Activated T-cell treated with anti-CD3 and anti-CD28 coated beads for 4 hours (primary cell): ENCODE measurements at regions not wholly inside any gene's neighbourhood (a gene's known extent, or its start where the extent isn't known, plus 50 kb on each side); places are given as distances from the start of the nearest gene placed in this dataset.

Experiments
- DNase-seq: peaks from one replicate; pipeline ENCODE4 v3.0.0-alpha.2; 2020

DNA sequence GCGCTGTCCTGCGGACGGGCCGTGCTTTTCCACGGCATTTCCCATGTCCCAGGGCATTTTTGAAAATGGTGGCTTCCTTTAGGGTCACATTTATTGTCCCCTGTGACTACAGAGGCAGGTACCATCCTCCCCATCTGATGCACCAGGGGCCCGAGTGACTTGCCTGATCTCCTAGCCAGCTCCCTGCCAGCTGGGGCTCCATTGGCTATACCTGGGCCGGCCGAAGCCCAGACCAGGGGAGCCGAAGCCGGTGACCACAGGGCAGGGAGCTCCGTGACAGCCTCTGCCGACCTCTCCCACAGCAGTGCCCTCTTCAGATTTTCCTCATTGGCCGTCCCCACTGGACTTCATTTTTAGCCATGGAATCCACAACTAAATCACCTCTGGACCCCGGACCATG lies 170.6 kb downstream of the RBFOX3 start:
- no peak for DNase-seq

GRCh38 chr17:79439493-79439892 lies 171.4 kb downstream of the RBFOX3 start:
- DNase-seq = no peak

GRCh38 chr17:79438546-79439334 lies 172.1 kb downstream of the RBFOX3 start:
- no peak for DNase-seq

DNA sequence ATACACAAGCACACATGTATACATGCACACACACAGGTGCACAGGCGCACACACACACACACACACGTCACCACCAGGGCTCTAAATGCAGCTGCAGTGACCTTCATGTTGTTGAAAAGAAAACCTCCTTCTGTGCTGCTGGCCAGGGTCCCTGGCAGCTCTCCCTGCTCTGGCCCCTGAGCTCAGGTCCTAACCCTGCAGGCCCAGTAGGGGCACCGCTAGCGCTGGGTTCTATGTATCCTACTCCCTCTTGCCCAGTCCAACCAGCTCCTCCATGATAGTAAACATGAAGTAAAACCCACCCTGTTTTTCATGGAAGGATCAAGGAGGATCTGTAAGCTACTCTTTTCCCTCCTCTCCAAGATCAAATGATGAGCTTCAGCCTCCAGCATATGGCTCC lies 172.8 kb downstream of the RBFOX3 start:
- no peak for DNase-seq

DNA sequence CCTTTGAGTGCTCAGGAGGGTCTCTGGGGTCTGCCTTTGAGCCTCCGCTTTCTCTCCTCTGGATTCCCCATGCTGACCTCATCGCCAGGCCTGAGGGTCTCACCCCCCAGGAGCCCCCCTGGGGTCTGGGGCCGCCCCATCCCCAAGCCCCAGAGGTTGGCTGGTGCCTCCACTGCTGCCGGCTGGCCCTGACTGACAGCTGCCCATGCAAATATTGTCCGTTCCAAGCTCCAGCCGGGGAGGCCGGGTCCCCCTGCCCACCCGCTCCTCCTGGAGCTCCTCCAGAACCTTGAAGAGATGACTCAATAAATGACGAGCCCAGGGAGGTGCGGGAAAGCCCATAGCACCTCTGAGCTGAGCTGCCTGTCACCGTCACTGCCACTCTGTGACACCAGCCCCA lies 173.8 kb downstream of the RBFOX3 start:
- no peak for DNase-seq

- DNase-seq = no peak
These were observed 174.9 kb downstream of the RBFOX3 start for GRCh38 chr17:79435962-79436361.

GRCh38 chr17:79435296-79435695 lies 175.6 kb downstream of the RBFOX3 start:
- DNase-seq = no peak

- DNase-seq = no peak
These were observed 176.6 kb downstream of the RBFOX3 start for GRCh38 chr17:79434215-79434614.

GRCh38 chr17:79433379-79433778 lies 177.5 kb downstream of the RBFOX3 start:
- DNase-seq = no peak

GRCh38 chr17:79431175-79431574 lies 179.7 kb downstream of the RBFOX3 start:
- DNase-seq = no peak

- DNase-seq = no peak
These were observed 180.9 kb downstream of the RBFOX3 start for GRCh38 chr17:79429864-79430494.

GRCh38 chr17:79428988-79429387 lies 181.9 kb downstream of the RBFOX3 start:
- no peak for DNase-seq

DNA sequence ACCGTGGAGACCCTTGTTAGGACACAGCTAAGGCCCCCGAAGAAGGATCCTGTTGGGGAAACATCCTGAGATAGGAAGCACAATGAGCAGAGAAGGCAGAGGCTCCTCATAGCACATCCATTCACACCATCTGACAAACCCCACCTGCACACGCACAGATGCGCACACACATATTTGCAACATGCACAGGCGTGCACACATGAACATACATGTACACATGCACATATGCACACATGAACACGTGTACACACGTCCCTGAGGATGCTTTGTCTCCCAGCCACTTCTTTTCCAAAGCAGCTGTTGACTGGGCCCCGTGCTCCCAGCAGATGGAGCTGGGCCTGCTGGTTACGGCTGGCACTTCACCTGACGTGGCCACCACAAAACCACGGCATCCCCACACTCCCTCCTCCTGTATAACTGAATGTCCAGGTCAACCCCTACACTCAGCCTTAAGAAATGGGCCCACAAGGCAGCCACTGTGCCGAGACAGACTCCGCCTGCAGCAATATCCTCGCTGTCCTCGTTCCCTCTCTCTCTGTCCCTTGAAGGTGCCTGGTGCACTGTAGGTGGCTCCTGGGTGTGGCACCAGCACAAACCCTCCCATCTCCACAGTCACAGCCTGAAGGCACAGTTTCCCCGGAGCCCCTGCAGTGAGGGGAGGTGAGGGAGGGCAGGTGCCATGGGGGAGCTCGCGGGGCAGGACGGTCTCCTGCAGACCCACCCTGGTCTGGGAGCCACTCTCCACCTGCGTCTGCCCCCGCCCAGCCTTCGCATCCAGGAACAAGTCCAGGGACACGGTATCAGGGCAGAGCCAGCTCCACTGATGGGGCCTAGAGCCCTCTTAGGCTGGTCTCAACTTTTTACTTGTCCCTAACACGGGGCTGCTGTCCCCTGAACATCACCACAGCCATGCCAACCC lies 183.0 kb downstream of the RBFOX3 start:
- no peak for DNase-seq

GRCh38 chr17:79425686-79426085 lies 185.2 kb downstream of the RBFOX3 start:
- DNase-seq = no peak

GRCh38 chr17:79424471-79425185 lies 186.2 kb downstream of the RBFOX3 start:
- no peak for DNase-seq

DNA sequence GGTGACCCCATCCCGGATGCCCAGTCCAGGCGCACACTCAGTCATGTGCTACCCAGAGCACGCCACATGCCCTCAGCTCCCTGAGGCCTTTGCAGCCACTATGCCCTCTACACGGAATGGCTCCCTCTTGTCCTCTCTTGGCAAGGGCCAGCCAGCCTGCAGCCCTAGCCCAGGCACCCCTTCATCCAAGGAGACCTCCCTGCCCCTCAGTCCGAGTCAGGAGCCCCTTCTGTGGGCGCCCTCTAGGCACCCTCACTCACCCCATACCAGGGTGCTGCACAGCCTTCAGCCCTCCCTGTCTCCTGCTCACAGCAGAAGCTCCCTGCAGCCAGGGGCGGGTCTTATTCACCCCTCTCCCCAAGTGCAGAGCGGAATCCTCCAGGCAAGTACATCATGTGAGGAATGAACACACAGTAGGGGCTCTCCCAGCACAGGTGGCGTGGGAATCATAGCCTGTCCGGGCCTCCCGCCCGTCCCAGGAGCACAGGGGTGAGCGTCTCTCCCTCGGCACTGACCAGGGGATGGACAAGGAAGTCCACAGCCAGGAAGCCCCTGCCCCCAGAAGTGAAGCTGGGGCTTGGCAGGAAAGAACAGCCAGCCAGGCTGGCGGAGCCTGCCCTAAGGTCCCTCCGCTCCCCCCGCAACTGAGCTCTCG lies 186.9 kb downstream of the RBFOX3 start:
- no peak for DNase-seq

DNA sequence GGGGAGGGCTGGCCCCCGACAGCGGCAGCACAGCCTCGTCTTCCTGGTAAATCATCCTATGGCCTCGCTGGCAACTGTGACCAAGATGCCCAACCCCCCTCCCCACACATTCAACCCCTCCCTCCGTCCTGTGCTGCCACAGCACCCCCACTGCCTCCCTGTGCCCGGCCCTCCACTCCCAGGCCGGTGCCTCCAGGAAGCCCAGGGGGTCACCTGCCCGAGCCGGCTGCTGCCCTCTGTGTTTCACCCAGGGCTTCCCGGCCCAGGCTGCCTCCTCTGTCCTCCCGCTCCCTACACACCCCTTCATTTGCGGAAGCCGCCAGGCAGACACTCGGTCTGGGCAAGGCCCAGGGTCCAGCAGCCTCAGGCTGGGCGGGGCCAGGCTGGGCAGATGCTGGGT lies 188.6 kb downstream of the RBFOX3 start:
- no peak for DNase-seq

DNA sequence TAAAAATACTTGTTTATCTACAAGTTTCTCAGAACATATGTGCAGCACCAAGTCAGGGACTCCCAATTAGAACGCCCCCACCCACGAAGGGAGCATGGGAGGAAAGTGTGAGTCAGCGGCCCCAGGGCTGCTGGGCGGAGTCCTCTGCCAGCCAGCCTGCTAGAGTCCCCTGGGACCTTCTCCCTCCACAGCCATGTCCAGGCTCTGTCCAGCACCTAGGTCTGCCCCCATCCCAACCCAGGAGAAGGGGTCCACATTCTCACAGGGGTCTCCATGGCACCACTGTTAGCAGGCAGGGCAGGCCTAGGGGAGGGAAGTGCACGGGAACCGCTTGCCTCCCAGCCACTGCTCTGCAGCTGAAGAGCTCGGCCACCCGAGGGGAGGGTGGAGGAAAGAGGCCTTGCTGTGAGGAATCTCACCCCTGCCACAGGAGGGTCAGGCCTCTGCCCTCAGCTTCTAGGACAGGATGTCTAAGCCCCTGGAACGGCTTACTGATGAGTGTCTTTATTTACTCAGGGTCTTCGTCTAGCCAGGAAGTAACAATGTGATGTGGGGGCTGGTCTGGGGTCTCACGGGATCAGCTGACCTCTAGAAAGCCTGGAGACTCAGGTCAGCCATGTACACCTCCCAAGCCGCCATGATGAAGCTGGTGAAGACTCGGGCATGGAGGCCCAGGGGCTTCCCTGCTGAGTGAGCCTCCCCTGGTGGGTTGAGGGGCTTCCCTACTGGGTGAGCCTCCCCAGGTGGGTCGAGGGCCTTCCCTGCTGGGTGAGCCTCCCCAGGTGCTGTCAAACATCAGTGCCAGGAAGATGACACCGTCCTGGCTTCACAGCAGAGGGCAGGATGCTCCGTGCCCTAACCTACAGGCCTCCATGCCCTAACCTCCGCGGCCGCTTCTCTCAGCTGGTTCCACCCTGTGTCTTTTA lies 190.3 kb downstream of the RBFOX3 start:
- peak; percentile 14 for DNase-seq

DNA sequence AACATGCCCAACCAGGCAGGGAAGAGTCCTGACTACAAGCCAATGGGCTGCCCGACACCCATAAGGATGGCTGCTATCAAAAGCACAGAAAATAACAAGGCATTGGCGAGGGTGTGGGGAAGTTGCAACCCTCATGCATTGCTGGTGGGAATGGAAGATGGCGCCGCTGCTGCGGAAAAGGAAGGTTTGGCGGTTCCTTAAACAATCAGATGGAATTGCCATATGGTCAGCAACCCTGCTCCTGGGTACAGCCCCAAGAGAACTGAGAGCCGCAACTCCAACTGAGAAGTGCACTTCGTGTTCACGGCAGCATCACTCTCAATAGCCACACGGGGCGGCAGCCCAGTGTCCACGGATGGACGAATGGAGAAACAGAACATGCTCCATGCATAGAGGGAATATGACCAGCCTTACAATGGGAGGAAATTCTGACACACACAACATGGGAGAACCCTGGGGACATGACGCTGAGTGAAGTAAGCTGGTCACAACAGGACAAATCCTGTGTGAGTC lies 193.3 kb downstream of the RBFOX3 start:
- DNase-seq = no peak

GRCh38 chr17:79415909-79416308 lies 194.9 kb downstream of the RBFOX3 start:
- no peak for DNase-seq

DNA sequence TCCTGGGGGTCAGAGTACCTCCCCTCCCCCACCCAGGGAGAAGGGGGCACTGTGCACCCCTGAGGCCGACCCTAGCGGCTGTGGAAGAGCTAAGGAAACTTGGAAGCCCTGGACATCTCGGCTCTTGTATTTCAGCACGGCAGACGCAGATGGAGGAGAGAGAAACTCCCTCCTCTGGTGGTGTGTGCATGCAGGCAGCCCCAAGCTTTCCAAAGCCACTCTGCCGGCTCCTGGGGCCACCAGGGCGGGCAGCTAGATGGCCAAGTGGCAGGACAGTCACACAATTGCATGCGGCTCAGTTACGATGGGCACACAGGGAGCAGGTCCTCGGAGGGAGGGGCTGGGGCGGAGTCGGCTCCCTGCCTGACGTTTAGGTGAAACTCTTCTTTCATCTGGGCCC lies 195.5 kb downstream of the RBFOX3 start:
- no peak for DNase-seq
